ENCODE measurements at regions not wholly inside any gene's neighbourhood (a gene's known extent, or its start where the extent isn't known, plus 50 kb on each side); places are given as distances from the start of the nearest gene placed in this dataset.

DNA sequence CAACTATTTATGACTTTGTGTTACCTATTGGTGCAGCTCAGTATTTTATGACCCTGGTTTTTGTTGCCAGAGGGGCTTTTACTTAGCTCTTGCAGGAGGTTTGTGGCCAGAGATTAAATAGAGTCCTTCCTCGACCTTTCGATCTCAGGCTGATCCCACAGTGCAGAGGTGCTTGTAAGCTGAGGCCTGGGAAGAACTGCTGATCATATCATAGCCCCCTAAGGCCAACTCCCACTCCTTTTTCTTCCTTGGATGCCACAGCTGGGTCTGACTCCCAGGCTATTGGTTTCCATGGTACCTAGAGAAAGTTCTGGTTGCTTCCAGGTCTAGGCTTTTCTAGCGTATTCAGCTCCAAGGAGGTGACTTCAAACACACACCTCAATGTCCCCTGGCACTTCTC, 324.9 kb downstream of the FOXO1 start:
- CTCF ChIA-PET, result interaction anchor here (0.7 kb wide), 1 partner anchor 327 kb away, joined by 11 read pairs; no protein-coding TSS in a partner anchor

DNA sequence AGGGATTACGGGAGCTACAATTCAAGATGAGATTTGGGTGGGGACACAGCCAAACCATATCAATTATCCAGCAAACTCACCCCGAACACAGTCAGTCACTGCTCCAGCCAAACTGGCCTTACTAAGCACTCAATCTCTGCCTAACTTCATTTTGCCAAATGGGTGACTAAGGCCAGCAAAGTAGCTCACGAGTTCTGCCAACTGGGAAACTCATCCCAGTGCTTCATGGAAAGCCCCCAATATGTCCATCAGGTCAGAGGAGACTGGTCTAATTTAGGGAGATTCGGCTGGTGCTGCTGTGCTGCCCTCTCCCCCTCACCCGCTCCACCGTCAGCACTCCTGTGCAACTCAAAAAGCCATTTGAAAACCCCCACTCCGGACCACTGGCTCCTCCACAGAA, 324.0 kb downstream of the FOXO1 start:
- H3K36me3 Mint-ChIP-seq (ENCODE audit: insufficient read depth, unreplicated experiment), result no peaks in the 10 kb centered on the region
- no TSS peak for BruUV-seq (replicated peaks)
- intact Hi-C loops (cut with micrococcal nuclease; ENCODE audit: unreplicated experiment), result no loop called here
- no peak for DNase-seq
- CTCF ChIA-PET, result no interaction called here
- H3K9me3 Mint-ChIP-seq (ENCODE audit: low read depth, unreplicated experiment), result peaks cover 3% of the 10 kb centered on the region
- TF ChIP-seq, protein P1, sequence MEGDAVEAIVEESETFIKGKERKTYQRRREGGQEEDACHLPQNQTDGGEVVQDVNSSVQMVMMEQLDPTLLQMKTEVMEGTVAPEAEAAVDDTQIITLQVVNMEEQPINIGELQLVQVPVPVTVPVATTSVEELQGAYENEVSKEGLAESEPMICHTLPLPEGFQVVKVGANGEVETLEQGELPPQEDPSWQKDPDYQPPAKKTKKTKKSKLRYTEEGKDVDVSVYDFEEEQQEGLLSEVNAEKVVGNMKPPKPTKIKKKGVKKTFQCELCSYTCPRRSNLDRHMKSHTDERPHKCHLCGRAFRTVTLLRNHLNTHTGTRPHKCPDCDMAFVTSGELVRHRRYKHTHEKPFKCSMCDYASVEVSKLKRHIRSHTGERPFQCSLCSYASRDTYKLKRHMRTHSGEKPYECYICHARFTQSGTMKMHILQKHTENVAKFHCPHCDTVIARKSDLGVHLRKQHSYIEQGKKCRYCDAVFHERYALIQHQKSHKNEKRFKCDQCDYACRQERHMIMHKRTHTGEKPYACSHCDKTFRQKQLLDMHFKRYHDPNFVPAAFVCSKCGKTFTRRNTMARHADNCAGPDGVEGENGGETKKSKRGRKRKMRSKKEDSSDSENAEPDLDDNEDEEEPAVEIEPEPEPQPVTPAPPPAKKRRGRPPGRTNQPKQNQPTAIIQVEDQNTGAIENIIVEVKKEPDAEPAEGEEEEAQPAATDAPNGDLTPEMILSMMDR (IDR thresholded peaks at IDR 0.05; ENCODE audit: unreplicated experiment), result no peak
- no peak overlapping the region for H3K27ac Mint-ChIP-seq (ENCODE audit: unreplicated experiment)
- H3K27me3 Mint-ChIP-seq (ENCODE audit: unreplicated experiment), result no peaks in the 10 kb centered on the region
- H3K4me3 Mint-ChIP-seq (ENCODE audit: low read depth, unreplicated experiment), result no peak overlapping the region
- peaks cover 8% of the 10 kb centered on the region for H3K4me1 Mint-ChIP-seq (ENCODE audit: low read depth, unreplicated experiment)

More for the DNA sequence above, 324.9 kb downstream of the FOXO1 start:
- no peak overlapping the region for H3K4me3 Mint-ChIP-seq (ENCODE audit: low read depth, unreplicated experiment)
- TF ChIP-seq, protein P1 (IDR thresholded peaks at IDR 0.05; ENCODE audit: unreplicated experiment), result no peak
- no peak overlapping the region for H3K27ac Mint-ChIP-seq (ENCODE audit: unreplicated experiment)
- DNase-seq, result no peak
- BruUV-seq (replicated peaks), result no TSS peak
- no peaks in the 10 kb centered on the region for H3K27me3 Mint-ChIP-seq (ENCODE audit: unreplicated experiment)
- peaks cover 3% of the 10 kb centered on the region for H3K9me3 Mint-ChIP-seq (ENCODE audit: low read depth, unreplicated experiment)
- peaks cover 12% of the 10 kb centered on the region for H3K4me1 Mint-ChIP-seq (ENCODE audit: low read depth, unreplicated experiment)
- no peaks in the 10 kb centered on the region for H3K36me3 Mint-ChIP-seq (ENCODE audit: insufficient read depth, unreplicated experiment)
- intact Hi-C loops (cut with micrococcal nuclease; ENCODE audit: unreplicated experiment), result no loop called here

DNA sequence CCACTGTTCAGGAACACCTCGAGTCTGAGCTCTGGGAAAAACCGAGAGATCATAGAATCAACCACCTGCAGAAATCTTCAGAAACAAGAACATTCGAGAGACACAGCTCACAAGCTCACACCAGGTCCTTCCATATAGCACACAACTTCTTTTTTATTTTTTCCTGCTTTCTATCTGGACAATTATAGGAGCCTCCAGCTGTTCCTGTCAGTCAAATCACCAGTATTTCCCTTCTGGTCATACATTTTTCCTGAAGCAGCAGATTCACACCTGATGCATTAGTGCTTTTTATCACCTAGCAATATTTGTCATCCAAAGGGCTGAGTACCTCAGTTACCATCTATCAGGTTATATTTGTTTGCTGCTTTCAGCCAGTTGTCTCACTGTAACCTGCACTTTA, 323.5 kb downstream of the FOXO1 start:
- intact Hi-C loops (cut with micrococcal nuclease; ENCODE audit: unreplicated experiment), result no loop called here
- H3K27ac Mint-ChIP-seq (ENCODE audit: unreplicated experiment), result no peak overlapping the region
- no peaks in the 10 kb centered on the region for H3K9me3 Mint-ChIP-seq (ENCODE audit: low read depth, unreplicated experiment)
- H3K4me3 Mint-ChIP-seq (ENCODE audit: low read depth, unreplicated experiment), result no peak overlapping the region
- H3K27me3 Mint-ChIP-seq (ENCODE audit: unreplicated experiment), result no peaks in the 10 kb centered on the region
- DNase-seq, result no peak
- BruUV-seq (replicated peaks), result no TSS peak
- H3K4me1 Mint-ChIP-seq (ENCODE audit: low read depth, unreplicated experiment), result peaks cover 8% of the 10 kb centered on the region
- H3K36me3 Mint-ChIP-seq (ENCODE audit: insufficient read depth, unreplicated experiment), result no peaks in the 10 kb centered on the region
- TF ChIP-seq, protein P1 (IDR thresholded peaks at IDR 0.05; ENCODE audit: unreplicated experiment), result no peak
- CTCF ChIA-PET, result no interaction called here

DNA sequence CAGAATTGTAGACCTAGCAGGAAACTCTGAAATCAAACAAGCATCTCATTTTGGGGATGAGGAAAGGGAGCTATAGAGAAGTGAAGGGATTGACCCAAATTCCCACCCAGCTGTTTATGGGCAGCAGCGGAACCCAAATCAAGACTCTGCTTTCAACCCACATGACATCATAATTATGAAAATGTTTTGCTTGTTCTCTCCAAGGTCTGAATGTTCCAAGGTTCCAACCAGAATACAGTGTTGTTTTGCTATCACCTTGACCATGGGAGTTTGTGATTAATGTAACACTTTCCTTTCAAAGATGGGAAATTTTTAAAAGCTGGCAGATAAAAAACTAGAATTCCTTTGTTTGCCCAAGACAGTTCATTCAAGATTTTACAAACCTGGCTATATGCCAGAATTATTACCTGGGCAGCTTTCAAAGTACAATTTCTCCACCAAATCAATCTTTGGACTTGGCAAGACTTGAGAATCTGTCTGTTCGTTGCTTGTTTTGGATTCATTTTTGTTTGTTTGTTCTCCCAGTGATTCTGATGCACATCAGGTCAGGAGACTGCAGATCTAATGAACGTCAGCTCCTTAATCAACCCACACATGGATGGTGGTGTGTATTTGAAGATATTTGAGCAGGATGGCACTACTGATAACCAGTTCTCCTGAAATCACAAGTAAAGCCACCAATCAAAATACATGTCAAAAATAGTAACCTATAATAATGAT, 322.7 kb downstream of the FOXO1 start:
- no peak for DNase-seq
- Mint-ChIP-seq H3K36me3 (ENCODE audit: insufficient read depth, unreplicated experiment) (no peaks in the 10 kb centered on the region), H3K4me3 (ENCODE audit: low read depth, unreplicated experiment) (no peak overlapping the region), H3K4me1 (ENCODE audit: low read depth, unreplicated experiment) (peaks cover 8% of the 10 kb centered on the region), H3K9me3 (ENCODE audit: low read depth, unreplicated experiment) (no peaks in the 10 kb centered on the region), H3K27ac (ENCODE audit: unreplicated experiment) (no peak overlapping the region), H3K27me3 (ENCODE audit: unreplicated experiment) (no peaks in the 10 kb centered on the region)
- TF ChIP-seq, protein P1 (IDR thresholded peaks at IDR 0.05; ENCODE audit: unreplicated experiment), result no peak
- intact Hi-C loops (cut with micrococcal nuclease; ENCODE audit: unreplicated experiment), result no loop called here
- CTCF ChIA-PET, result no interaction called here
- no TSS peak for BruUV-seq (replicated peaks)

All from Calu3 (cell line).